Left cardiac atrium (tissue), 4 donors: ENCODE measurements at regions not wholly inside any gene's neighbourhood (a gene's known extent, or its start where the extent isn't known, plus 50 kb on each side); places are given as distances from the start of the nearest gene placed in this dataset.
A peak's percentile ranks its signal among the peaks of the same experiment; 100 is the strongest.
"Not testable (repeated sequence)": the region's sequence is repeated elsewhere in the genome, so short reads cannot be mapped to it uniquely, and the experiment has no call there.

ENCODE experiments used
- ATAC-seq, 2 donors: fragments of 200-7000 bp; cut with Tn5 transposase; one replicate each; pipeline ENCODE4 v1.9.1; 2020; ENCODE audit warnings: mild to moderate bottlenecking in 2 of 2, moderate library complexity in 2 of 2
- DNase-seq: peaks from one replicate; pipeline ENCODE4 v3.0.0-alpha.2; 2020
- intact Hi-C, 2 donors: fragments of 100-400 bp; cut with DNase I; formaldehyde crosslinking; loops; one replicate each; pipeline versions ENCODE4 v1.14.1 to v1.15.1; 2022 to 2023
- donor health status: DM: no; HTN: yes; CAD: no.
- donor health status: DM: no; HTN: yes; CAD: no; lungs with severe emphysema.
- donor health status: DM: yes; HTN: yes; CAD: no.
- donor health status: Dilated cardiomyopathy.

GRCh38 chr7:68133045-68133444 lies 1136.4 kb downstream of the TYW1 start:
- intact Hi-C loops, result no loop called here
- no peak for ATAC-seq

GRCh38 chr7:68143345-68143744 lies 1146.7 kb downstream of the TYW1 start:
- ATAC-seq (no peak), DNase-seq (no peak)
- intact Hi-C loops, result no loop called here

More at GRCh38 chr7:68133045-68133444, 1136.4 kb downstream of the TYW1 start:
- no peak for DNase-seq

GRCh38 chr7:68146983-68147382 lies 1150.3 kb downstream of the TYW1 start:
- ATAC-seq (no peak), DNase-seq (no peak)
- intact Hi-C loops, result no loop called here

DNA sequence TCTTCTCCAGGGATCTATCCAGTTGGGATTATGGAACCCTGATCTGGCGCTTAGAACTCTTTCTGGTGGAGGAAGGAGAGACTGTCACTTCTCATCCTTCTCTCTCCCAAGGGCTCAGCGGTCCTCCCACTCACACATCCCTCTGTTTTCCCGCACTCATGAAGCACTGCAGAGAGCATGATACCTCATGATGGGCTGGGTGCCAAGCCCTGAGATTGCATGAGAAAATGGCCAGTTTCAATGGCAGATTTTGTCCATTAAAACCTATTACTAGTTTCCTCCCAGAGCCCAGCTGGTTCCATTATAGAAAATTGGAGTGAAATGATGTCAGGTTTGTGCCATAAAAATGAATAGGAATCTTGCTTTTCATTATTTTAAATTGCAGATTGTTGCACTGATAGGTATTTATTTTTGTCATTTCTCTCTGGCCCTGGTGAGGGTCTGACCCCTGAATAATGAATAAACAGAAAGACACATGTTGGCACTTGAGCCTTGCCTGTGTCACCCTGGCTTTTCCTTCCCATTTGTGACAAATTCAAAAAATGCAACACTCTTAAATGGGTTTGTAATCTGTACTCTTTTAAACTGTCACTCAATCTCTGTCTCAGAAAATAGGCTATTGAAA lies 1151.1 kb downstream of the TYW1 start:
- intact Hi-C loops, result no loop called here
- DNase-seq (no peak), ATAC-seq (no peak)

- no peak for ATAC-seq
- no peak for DNase-seq
- intact Hi-C loops, result no loop called here
Observed at GRCh38 chr7:68148440-68148839, 1151.8 kb downstream of the TYW1 start.

DNA sequence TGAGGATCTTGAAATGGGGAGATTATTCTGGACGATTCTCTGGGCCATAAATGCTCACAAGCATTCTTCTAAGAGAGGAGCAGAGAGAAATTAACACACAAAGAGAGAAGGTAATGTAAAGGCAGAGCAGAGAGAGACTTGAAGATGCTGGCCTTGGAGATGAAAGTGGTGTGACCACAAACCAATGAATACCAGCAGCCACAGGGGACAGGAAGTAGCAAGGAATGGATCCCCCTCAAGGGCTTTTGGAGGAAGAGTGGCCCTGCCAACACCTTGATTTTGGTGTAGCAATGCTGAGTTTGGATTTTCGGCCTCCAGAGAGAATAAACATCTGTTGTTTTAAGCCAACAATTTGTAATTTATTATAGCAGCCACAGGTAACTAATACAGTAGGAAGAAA lies 1155.6 kb downstream of the TYW1 start:
- intact Hi-C loops, result no loop called here
- no peak for DNase-seq
- no peak for ATAC-seq

- intact Hi-C loops, result no loop called here
- DNase-seq (no peak), ATAC-seq (no peak)
Observed at GRCh38 chr7:68155676-68156075, 1159.0 kb downstream of the TYW1 start.

DNA sequence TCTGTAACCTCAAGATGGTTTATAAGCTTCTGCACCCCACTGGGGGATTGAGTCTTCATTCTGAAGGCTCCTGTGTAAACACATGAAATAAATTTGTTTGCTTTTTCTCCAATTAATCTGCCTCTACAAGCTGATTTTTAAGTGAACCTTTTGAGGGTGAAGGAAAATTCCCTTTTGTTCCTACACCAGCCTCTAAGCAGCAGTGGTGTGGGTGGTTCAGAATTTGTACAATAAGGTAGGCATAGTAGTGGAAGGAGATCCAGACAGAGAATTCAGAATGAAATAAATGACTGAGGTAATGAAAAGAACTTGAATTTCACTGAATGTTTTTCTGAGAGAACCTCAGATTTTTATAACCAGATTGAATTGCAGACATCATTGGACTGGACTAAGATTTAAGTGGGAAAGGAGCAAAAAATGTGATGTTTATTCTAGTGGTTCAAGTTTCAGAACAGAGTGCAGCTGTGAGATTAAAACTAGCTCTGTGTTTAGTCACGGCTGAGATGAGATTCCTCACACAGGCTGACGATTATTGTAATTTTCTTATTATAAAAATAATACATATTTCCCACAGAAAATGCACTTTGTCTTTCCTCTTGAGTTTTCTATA lies 1162.2 kb downstream of the TYW1 start:
- intact Hi-C loops, result no loop called here
- ATAC-seq (no peak), DNase-seq (no peak)

DNA sequence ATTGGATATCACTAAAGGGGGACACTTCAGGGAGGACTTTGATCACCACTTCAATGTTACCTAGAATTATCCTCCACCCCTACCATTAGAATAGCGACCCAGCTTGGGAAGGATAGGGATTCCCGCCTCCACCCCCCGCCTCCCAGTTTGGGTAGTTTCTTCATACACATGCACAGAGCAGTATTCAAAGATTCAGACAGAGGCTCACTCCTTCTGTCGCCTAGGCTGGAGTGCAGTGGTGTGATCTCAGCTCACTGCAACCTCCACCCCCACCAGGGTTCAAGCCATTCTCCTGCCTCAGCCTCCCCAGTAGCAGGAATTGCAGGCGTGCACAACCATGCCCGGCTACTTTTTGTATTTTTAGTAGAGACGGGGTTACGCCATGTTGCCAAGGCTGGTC lies 1166.1 kb downstream of the TYW1 start:
- intact Hi-C loops, result no loop called here
- DNase-seq, result no peak
- no peak for ATAC-seq

DNA sequence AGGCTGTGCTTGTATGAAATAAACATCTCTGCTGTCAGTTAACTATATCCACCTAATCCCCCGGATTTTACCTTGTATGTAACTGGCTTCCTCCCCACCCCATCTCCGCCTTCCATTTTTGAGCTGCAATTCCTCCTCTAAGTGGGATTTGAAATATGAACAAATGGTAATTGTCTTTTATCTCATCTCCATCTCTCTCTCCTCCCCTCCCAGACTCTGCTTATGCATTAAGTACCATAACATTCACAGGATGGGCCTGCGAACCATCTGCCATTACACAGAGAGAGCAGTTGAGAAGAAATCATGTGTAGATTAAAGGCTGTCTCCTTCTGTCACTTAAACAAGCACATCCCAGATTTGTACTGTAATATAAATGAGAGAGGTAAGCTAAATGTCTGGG lies 1169.9 kb downstream of the TYW1 start:
- no peak for ATAC-seq
- intact Hi-C loops, result no loop called here
- no peak for DNase-seq

GRCh38 chr7:68173513-68173912 lies 1176.9 kb downstream of the TYW1 start:
- DNase-seq, result no peak
- intact Hi-C loops, result no loop called here
- no peak for ATAC-seq

DNA sequence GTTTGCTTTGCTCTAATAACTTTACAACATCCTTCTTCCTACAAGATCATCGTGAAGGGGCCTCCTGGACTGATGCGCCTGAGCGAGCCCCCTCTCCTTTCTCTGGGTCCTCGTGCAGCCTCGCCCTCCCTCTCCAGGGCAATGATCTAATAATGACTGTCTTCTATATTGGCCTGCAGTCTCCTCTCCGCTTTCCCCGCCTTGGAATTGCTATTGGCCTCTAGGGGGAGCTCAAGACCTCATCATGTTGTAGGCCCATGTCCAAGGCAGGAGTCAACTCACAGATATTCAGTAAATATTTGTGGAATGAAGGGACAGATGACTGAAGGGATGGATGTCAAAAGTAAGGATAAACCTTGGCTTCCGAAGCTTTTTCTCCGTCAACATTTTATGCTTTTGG lies 1180.3 kb downstream of the TYW1 start:
- ATAC-seq, result peak; percentile 61 to 79
- peak; percentile 24 for DNase-seq
- intact Hi-C loops, result no loop called here

- DNase-seq (no peak), ATAC-seq (no peak)
- intact Hi-C loops, result no loop called here
Observed at GRCh38 chr7:68180761-68181160, 1184.1 kb downstream of the TYW1 start.

DNA sequence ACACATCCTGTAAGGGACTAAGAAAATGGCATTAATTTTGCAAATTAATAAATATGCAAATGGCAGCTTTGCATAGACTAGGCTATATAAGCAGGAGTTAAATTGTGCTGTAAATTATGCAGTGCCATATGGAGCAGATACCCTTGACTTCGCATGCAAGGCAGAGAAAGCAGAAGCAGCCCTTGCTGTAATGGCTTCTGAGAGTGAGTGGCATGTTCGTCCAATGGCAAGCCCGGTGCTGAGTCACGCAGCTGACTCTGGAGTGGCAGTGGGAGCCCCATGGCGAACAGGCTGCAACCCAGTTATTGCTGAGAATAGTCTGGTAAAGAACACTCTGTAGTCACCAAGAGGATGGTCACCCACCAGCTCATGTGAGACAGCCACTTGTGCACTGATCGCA lies 1186.5 kb downstream of the TYW1 start:
- ATAC-seq (no peak), DNase-seq (no peak)
- intact Hi-C loops, result no loop called here

DNA sequence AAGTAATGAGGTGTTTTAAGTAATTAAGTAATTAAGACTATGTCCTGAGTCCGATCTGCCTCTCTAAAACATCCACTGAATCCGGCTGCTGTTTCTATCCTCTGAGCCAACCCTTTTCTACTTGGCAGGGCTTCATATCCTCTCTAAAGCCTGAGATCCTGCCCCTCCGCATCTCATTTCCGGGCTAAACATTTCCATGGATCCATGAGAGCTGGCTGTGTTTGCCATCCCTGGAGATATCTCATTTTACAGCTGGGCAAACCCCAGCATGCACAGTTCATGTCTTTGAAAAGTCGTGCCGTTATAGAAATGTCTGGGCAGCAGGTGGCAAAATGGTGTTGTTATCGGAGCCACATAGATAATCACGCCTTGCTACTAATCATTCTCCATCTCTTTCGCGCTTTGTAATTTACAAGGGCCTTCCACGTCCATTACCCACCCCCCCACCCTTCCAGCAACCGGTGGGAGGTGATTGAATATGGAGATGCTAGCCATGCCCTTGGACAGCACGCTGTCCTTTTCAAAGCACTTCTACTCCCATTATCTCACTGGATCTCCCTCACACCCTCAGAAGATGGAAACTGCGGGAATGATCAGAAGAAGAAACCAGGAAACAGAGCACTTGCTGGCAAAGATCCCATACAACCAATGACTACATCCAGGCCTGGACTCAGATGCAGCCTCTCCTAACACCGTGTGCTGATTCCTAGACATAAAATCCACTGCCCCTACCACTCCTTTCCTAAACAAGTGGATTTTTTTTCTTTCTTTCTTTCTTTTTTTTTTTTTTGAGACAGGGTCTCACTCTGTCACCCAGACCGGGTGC lies 1189.2 kb downstream of the TYW1 start:
- DNase-seq (no peak), ATAC-seq (no peak)
- intact Hi-C loops, result no loop called here

- DNase-seq (no peak), ATAC-seq (no peak)
- intact Hi-C loops, result no loop called here
Observed at GRCh38 chr7:68187532-68187931, 1190.9 kb downstream of the TYW1 start.

GRCh38 chr7:68192941-68193340 lies 1196.3 kb downstream of the TYW1 start:
- DNase-seq (no peak), ATAC-seq (no peak)
- intact Hi-C loops, result no loop called here

DNA sequence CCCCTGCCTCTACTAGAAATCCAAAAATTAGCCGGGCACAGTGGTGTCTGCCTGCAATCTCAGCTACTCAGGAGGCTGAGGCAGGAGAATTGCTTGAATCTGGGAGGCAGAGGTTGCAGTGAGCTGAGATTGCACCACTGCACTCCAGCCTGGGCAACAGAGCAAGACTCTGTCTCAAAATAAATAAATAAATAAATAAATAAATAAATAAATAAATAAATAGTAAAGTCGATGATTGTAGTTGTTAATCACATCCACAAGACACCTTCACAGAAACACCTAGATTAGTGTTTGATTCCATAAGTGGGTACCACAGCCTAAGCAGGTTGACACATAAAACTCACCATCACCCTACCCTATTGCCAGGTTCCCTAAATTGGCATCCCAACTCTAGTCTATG lies 1199.0 kb downstream of the TYW1 start:
- DNase-seq, intact Hi-C loops, ATAC-seq: not testable (repeated sequence)

- ATAC-seq (no peak), DNase-seq (no peak)
- intact Hi-C loops, result no loop called here
Observed at GRCh38 chr7:68200051-68200670, 1203.5 kb downstream of the TYW1 start.

GRCh38 chr7:68203251-68203650 lies 1206.6 kb downstream of the TYW1 start:
- DNase-seq, result no peak
- intact Hi-C loops, result no loop called here
- ATAC-seq, result no peak
